HG03460 (cell line): ENCODE measurements at regions not wholly inside any gene's neighbourhood (a gene's known extent, or its start where the extent isn't known, plus 50 kb on each side); places are given as distances from the start of the nearest gene placed in this dataset.

Experiments used
- ATAC-seq: cut with Tn5 transposase; IDR thresholded peaks from one replicate; pipeline ENCODE4 v1.9.1; 2021; ENCODE audit not compliant: unreplicated experiment

- no peak for ATAC-seq
Measured at GRCh38 chr3:6791161-6791560, 69.8 kb upstream of the GRM7 start.

- ATAC-seq, result peak; percentile 76
Measured at GRCh38 chr3:6799264-6799915, 61.5 kb upstream of the GRM7 start.

- ATAC-seq, result no peak
Measured at GRCh38 chr3:6803619-6804018, 57.3 kb upstream of the GRM7 start.

GRCh38 chr3:6805236-6805635, 55.7 kb upstream of the GRM7 start:
- no peak for ATAC-seq

- ATAC-seq, result no peak
Measured at GRCh38 chr3:6806991-6807390, 53.9 kb upstream of the GRM7 start.

GRCh38 chr3:6807967-6808588, 52.8 kb upstream of the GRM7 start:
- no peak for ATAC-seq

- ATAC-seq, result no peak
Measured at GRCh38 chr3:6809349-6809748, 51.6 kb upstream of the GRM7 start.
